Pancreas (tissue), 10 donors: ENCODE measurements at regions not wholly inside any gene's neighbourhood (a gene's known extent, or its start where the extent isn't known, plus 50 kb on each side); places are given as distances from the start of the nearest gene placed in this dataset.

Source experiments
- ATAC-seq, 4 donors: fragments of 200-7000 bp; cut with Tn5 transposase; one replicate each; pipeline versions ENCODE4 v1.8.0 to v1.9.1; 2020; ENCODE audit warnings: mild to moderate bottlenecking in 4 of 4, moderate library complexity in 4 of 4
- DNase-seq, 6 donors: peaks; one replicate each; pipeline ENCODE4 v3.0.0-alpha.2; 2020
- FAIRE-seq: peaks from 2 replicates; lab custom pipeline; 2012; peaks lifted over from hg19 to GRCh38; lab: Jason Lieb, UNC
- H3K27ac ChIP-seq, 4 donors: fragments of 200-600 bp; sonication (generic); 1 replicate in 3 of 4; 2 replicates in 1 of 4; pipeline versions ENCODE4 v1.5.0 to v1.8.0; 2020
- H3K27me3 ChIP-seq, 4 donors: fragments of 200-600 bp; one replicate each; pipeline ENCODE4 v1.8.0; 2021
- H3K36me3 ChIP-seq, 3 donors: fragments of 200-600 bp; sonication (generic) in 1 of 3; one replicate each; pipeline versions ENCODE4 v1.5.0 to v1.8.0; 2020 to 2021
- H3K4me1 ChIP-seq, 3 donors: fragments of 200-600 bp; one replicate each; pipeline ENCODE4 v1.8.0; 2021
- H3K4me3 ChIP-seq, 4 donors: fragments of 200-600 bp; sonication (generic) in 2 of 4; one replicate each; pipeline versions ENCODE4 v1.5.0 to v1.8.0; 2020 to 2021
- H3K9me3 ChIP-seq, 4 donors: fragments of 200-600 bp; one replicate each; pipeline ENCODE4 v1.8.0; 2021
- WGBS, 2 donors: extraction: QIAGEN DNeasy Blood & Tissue Kit; methylation state at CpG; one replicate each; pipeline ENCODE4 v1.1.7; 2013; 5-methylcytosine and 5-hydroxymethylcytosine counted together
- intact Hi-C, 3 donors: fragments of 100-400 bp; cut with DNase I; formaldehyde crosslinking; loops; one replicate each; pipeline versions ENCODE4 v1.11.1 to v1.14.2; 2022
- TF ChIP-seq, protein P1 (sequence below), 4 donors: fragments of 200-600 bp; sonication (generic) in 3 of 4; IDR thresholded peaks; one replicate each; pipeline versions ENCODE4 v1.5.0 to v1.8.0; 2021; ENCODE audit warnings: antibody characterized with exemption in 4 of 4
- donor health status: healthy with polysubstance abuse.
- donor health status: DM: no; HTN: no; CAD: no; lungs with moderate emphysema.
- donor health status: DM: no; HTN: no; CAD: no.
- donor health status: control.
- donor health status: control.
- donor health status: Bipolar disorder and iron deficiency.
- donor health status: DM: yes; HTN: yes; CAD: no.
- donor health status: DM: no; HTN: no; CAD: no.
- donor health status: DM: no; HTN: no; CAD: no.
- donor health status: DM: yes; HTN: yes; CAD: no.

DNA sequence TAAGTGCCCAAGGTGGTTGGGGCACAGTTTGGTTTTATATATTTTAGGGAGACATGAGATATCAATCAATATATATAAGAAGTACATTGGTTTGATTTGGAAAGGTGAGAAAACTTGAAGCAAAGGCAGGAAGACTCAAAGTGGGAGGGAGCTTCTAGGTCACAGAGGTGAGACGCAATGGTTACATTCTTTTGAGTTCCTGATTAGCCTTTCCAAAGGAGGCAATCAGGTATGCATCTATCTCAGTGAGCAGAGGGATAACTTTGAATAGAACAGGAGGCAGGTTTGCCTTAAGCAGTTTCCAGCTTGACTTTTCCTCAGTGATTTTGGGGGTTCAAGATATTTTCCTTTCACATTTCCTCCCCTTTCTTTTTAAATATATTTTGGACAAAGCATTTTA, 58.0 kb upstream of the SLC35F1 start:
- TF ChIP-seq, protein P1, sequence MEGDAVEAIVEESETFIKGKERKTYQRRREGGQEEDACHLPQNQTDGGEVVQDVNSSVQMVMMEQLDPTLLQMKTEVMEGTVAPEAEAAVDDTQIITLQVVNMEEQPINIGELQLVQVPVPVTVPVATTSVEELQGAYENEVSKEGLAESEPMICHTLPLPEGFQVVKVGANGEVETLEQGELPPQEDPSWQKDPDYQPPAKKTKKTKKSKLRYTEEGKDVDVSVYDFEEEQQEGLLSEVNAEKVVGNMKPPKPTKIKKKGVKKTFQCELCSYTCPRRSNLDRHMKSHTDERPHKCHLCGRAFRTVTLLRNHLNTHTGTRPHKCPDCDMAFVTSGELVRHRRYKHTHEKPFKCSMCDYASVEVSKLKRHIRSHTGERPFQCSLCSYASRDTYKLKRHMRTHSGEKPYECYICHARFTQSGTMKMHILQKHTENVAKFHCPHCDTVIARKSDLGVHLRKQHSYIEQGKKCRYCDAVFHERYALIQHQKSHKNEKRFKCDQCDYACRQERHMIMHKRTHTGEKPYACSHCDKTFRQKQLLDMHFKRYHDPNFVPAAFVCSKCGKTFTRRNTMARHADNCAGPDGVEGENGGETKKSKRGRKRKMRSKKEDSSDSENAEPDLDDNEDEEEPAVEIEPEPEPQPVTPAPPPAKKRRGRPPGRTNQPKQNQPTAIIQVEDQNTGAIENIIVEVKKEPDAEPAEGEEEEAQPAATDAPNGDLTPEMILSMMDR (IDR thresholded peaks at IDR 0.05) = no peak
- no peak for DNase-seq
- Histone ChIP-seq H3K36me3 (no peaks in the 10 kb centered on the region), H3K4me3 (no peak overlapping the region), H3K9me3 (no peaks in the 10 kb centered on the region), H3K4me1 (no peaks in the 10 kb centered on the region), H3K27ac (no peak overlapping the region), H3K27me3 (no peaks in the 10 kb centered on the region)
- 34 to 52% methylated on average over 1 of the region's 1 CpG for WGBS, 2 donors
- intact Hi-C loops = no loop called here
- FAIRE-seq = no peak
- no peak for ATAC-seq
